ENCODE measurements at regions not wholly inside any gene's neighbourhood (a gene's known extent, or its start where the extent isn't known, plus 50 kb on each side); places are given as distances from the start of the nearest gene placed in this dataset.

DNA sequence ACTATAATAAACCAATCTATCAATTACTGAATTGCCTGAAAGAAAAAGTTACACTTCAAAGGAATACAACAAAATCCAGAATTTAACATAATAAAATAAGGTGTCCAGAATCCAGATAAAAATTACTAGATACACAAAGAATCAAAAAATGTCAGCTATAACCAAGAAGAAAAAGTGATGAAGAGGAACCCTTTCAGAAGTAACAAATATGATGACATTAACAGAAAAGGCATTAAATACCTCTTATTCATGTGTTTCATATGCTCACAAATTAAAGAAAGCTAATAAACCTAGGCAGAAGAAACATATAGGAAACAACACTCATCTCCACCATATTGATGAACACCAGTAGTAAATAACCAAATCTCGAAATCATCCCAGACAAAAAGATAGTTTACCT is 722.8 kb downstream of the ADCYAP1 start:
- H3K4me3 ChIP-seq: no peak overlapping the region
- no peaks in the 10 kb centered on the region for H3K4me1 ChIP-seq
- no peak overlapping the region for H3K27ac ChIP-seq
- peaks cover 0 to 6% (median 0%) of the 10 kb centered on the region in 3 donors for H3K27me3 ChIP-seq
- no peaks in the 10 kb centered on the region for H3K36me3 ChIP-seq
- H3K9me3 ChIP-seq: peaks cover 0 to 2% (median 0%) of the 10 kb centered on the region in 4 donors
- intact Hi-C loops (cut with DNase I): no loop called here
- DNase-seq: no peak
- no peak for TF ChIP-seq POLR2A (IDR thresholded peaks at IDR 0.05)
- 45 to 80% methylated on average over 1 of the region's 1 CpG for WGBS, 2 donors

GRCh38 chr18:1648712-1649111 is 744.0 kb downstream of the ADCYAP1 start:
- no peak for TF ChIP-seq EP300 (IDR thresholded peaks at IDR 0.05)
- no peak for TF ChIP-seq POLR2AphosphoS5 (IDR thresholded peaks at IDR 0.05)
- no peak for TF ChIP-seq POLR2A (IDR thresholded peaks at IDR 0.05)
- TF ChIP-seq CTCF (IDR thresholded peaks at IDR 0.05): no peak
- DNase-seq: no peak
- H3K4me1 ChIP-seq: no peaks in the 10 kb centered on the region
- no peaks in the 10 kb centered on the region for H3K27me3 ChIP-seq
- intact Hi-C loops (cut with DNase I): no loop called here
- H3K9me3 ChIP-seq: peaks cover 0 to 3% (median 0%) of the 10 kb centered on the region in 4 donors
- H3K36me3 ChIP-seq: no peaks in the 10 kb centered on the region
- WGBS, 2 donors: 30 to 39% methylated on average over 2 of the region's 2 CpGs
- H3K27ac ChIP-seq: no peak overlapping the region
- no peak overlapping the region for H3K4me3 ChIP-seq

DNA sequence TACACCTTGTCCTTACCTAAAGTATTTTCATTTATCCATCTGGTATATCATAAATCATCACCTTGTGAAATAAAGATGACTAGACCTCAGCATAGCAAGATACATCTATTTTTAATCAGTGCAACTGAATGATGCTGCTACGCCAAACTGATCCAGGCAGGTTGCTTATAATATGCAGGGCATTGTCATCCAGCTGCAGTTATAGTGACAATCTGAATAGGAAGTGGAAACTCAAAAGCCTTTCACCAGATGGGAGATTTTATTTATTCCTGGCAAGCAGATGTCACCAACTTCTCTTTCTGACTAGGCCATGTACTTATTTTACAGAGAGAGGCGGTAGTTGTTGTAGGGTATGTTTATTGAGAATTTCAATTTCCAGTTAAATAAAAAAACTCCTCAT is 747.3 kb downstream of the ADCYAP1 start:
- intact Hi-C loops (cut with DNase I): no loop called here
- Histone ChIP-seq H3K27ac (no peak overlapping the region), H3K9me3 (peaks cover 0 to 3% (median 0%) of the 10 kb centered on the region in 4 donors), H3K27me3 (no peaks in the 10 kb centered on the region), H3K4me3 (no peak overlapping the region), H3K4me1 (no peaks in the 10 kb centered on the region), H3K36me3 (no peaks in the 10 kb centered on the region)
- 70 to 81% methylated on average over 2 of the region's 2 CpGs for WGBS, 2 donors
- DNase-seq: no peak
- no peak for TF ChIP-seq EP300 (IDR thresholded peaks at IDR 0.05)
- no peak for TF ChIP-seq CTCF (IDR thresholded peaks at IDR 0.05)
- TF ChIP-seq POLR2AphosphoS5 (IDR thresholded peaks at IDR 0.05): no peak
- no peak for TF ChIP-seq POLR2A (IDR thresholded peaks at IDR 0.05)

- intact Hi-C loops (cut with DNase I): no loop called here
- no peak overlapping the region for H3K4me3 ChIP-seq
- no peak for DNase-seq
- no peak overlapping the region for H3K27ac ChIP-seq
- no peaks in the 10 kb centered on the region for H3K4me1 ChIP-seq
- H3K9me3 ChIP-seq: peaks cover 0 to 3% (median 0%) of the 10 kb centered on the region in 4 donors
- TF ChIP-seq POLR2AphosphoS5 (IDR thresholded peaks at IDR 0.05) (no peak), POLR2A (IDR thresholded peaks at IDR 0.05) (no peak), EP300 (IDR thresholded peaks at IDR 0.05) (no peak), CTCF (IDR thresholded peaks at IDR 0.05) (no peak)
- H3K36me3 ChIP-seq: no peaks in the 10 kb centered on the region
- 84 to 85% methylated on average over 4 of the region's 4 CpGs for WGBS, 2 donors
- H3K27me3 ChIP-seq: no peaks in the 10 kb centered on the region
Observed at GRCh38 chr18:1653873-1654272, 749.2 kb downstream of the ADCYAP1 start.

GRCh38 chr18:1657876-1658275 is 753.2 kb downstream of the ADCYAP1 start:
- 87 to 90% methylated on average over 1 of the region's 1 CpG for WGBS, 2 donors
- Histone ChIP-seq H3K4me3 (no peak overlapping the region), H3K9me3 (no peaks in the 10 kb centered on the region), H3K4me1 (no peaks in the 10 kb centered on the region), H3K27me3 (no peaks in the 10 kb centered on the region), H3K36me3 (no peaks in the 10 kb centered on the region), H3K27ac (no peak overlapping the region)
- TF ChIP-seq CTCF (IDR thresholded peaks at IDR 0.05): no peak
- TF ChIP-seq POLR2A (IDR thresholded peaks at IDR 0.05): no peak
- TF ChIP-seq EP300 (IDR thresholded peaks at IDR 0.05): no peak
- TF ChIP-seq POLR2AphosphoS5 (IDR thresholded peaks at IDR 0.05): no peak
- no peak for DNase-seq
- intact Hi-C loops (cut with DNase I): no loop called here

All from sigmoid colon (tissue), 6 donors.